CD4-positive, alpha-beta memory T cell (primary cell): ENCODE measurements at regions not wholly inside any gene's neighbourhood (a gene's known extent, or its start where the extent isn't known, plus 50 kb on each side); places are given as distances from the start of the nearest gene placed in this dataset.

Experiments
- CTCF ChIA-PET: fragments of 350-600 bp; sonication (Branson Sonifier 250); formaldehyde crosslinking; loops from one replicate; lab custom pipeline; 2021; ENCODE audit warnings: inconsistent platforms; ENCODE audit not compliant: partially characterized antibody; lab: Charles Lee
- POLR2A ChIA-PET: fragments of 350-600 bp; sonication (Branson Sonifier 250); formaldehyde crosslinking; loops from one replicate; lab custom pipeline; 2021; ENCODE audit not compliant: partially characterized antibody; lab: Charles Lee
- DNase-seq, 5 donors: peaks; one replicate each; pipeline versions ENCODE4 v3.0.0 to v3.0.0-alpha.2; 2020 to 2022; ENCODE audit warnings: mixed read lengths in 1 of 5
- H3K27ac ChIP-seq: one replicate; pipeline ENCODE4 v1.7.0; 2013; ENCODE audit warnings: low read depth, low read length
- H3K27me3 ChIP-seq: 2 replicates; pipeline ENCODE4 v1.7.0; 2013; ENCODE audit warnings: mild to moderate bottlenecking, low read length, moderate library complexity; ENCODE audit not compliant: insufficient read depth
- H3K36me3 ChIP-seq: 2 replicates; pipeline ENCODE4 v1.7.0; 2013; ENCODE audit warnings: mild to moderate bottlenecking, low read length, moderate library complexity; ENCODE audit not compliant: insufficient read depth
- H3K4me1 ChIP-seq: 2 replicates; pipeline ENCODE4 v1.7.0; 2013; ENCODE audit warnings: mild to moderate bottlenecking, low read length, moderate library complexity; ENCODE audit not compliant: insufficient read depth
- H3K4me3 ChIP-seq, 2 donors: one replicate each; pipeline ENCODE4 v1.7.0; 2013; ENCODE audit warnings: low read length in 2 of 2, mild to moderate bottlenecking in 1 of 2
- H3K9me3 ChIP-seq, 2 donors: one replicate each; pipeline ENCODE4 v1.7.0; 2013; ENCODE audit warnings: low read length in 2 of 2, control low read depth in 1 of 2; ENCODE audit not compliant: control insufficient read depth in 1 of 2
- H3K27ac Mint-ChIP-seq, 7 donors: one replicate each; pipeline ENCODE4 v1.8.0; 2020 to 2021; ENCODE audit warnings: mixed read lengths in 7 of 7, mild to moderate bottlenecking in 6 of 7, inconsistent platforms in 3 of 7, moderate library complexity in 3 of 7
- H3K27me3 Mint-ChIP-seq, 2 donors: one replicate each; pipeline ENCODE4 v1.8.0; 2020 to 2021; ENCODE audit warnings: mixed read lengths in 2 of 2
- H3K36me3 Mint-ChIP-seq, 2 donors: one replicate each; pipeline ENCODE4 v1.8.0; 2020 to 2021; ENCODE audit warnings: mixed read lengths in 2 of 2, inconsistent platforms in 1 of 2, mild to moderate bottlenecking in 1 of 2
- H3K4me1 Mint-ChIP-seq, 4 donors: one replicate each; pipeline ENCODE4 v1.8.0; 2020 to 2021; ENCODE audit warnings: mixed read lengths in 4 of 4, mild to moderate bottlenecking in 1 of 4
- H3K4me3 Mint-ChIP-seq, 8 donors: one replicate each; pipeline ENCODE4 v1.8.0; 2020 to 2021; ENCODE audit warnings: mixed read lengths in 8 of 8, mild to moderate bottlenecking in 7 of 8, moderate library complexity in 6 of 8, inconsistent platforms in 3 of 8
- H3K9me3 Mint-ChIP-seq, 8 donors: one replicate each; pipeline ENCODE4 v1.8.0; 2020 to 2021; ENCODE audit warnings: mixed read lengths in 8 of 8, mild to moderate bottlenecking in 5 of 8, inconsistent platforms in 3 of 8, moderate library complexity in 1 of 8
- intact Hi-C: fragments of 100-400 bp; cut with micrococcal nuclease; formaldehyde crosslinking; loops from one replicate; pipeline ENCODE4 v1.15.1; 2023

DNA sequence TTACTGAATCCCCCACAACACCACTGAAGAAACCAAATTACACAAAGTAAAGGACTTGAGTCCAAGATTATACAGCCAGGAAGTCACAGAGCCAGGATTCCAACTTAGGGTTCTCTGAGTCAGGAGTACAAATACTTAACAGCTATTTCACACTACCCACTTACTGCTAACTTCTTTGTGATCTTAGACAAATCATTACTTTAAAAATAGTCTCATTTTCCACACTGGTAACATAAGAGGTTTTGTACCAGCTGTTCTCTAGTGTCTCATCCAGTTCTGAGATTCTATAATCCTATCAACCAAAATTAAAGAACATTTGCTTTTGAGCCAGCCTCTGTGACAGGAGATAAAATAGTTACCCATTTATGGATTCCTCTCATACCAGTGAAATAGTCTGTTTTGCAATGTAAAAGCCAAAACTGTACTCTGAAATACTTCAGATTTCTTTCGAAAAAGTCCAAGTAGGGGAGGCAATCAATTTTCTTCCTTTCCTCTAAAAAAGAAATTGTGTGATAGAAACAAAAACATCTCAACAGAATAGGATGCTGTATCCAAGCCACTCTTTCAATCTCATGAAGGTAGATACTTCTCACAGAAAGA, 157.6 kb downstream of the LRATD1 start:
- no peak overlapping the region for H3K4me3 ChIP-seq
- POLR2A ChIA-PET, result no interaction called here
- Mint-ChIP-seq H3K36me3 (no peaks in the 10 kb centered on the region), H3K27ac (peak overlapping the region in 1 of 7 donors; percentile 5), H3K27me3 (no peaks in the 10 kb centered on the region), H3K4me3 (no peak overlapping the region), H3K9me3 (peaks cover 0 to 20% (median 13%) of the 10 kb centered on the region in 8 donors), H3K4me1 (no peaks in the 10 kb centered on the region)
- CTCF ChIA-PET, result no interaction called here
- no peak for DNase-seq
- no peaks in the 10 kb centered on the region for H3K9me3 ChIP-seq
- no peak overlapping the region for H3K27ac ChIP-seq
- H3K36me3 ChIP-seq, result no peaks in the 10 kb centered on the region
- H3K27me3 ChIP-seq, result no peaks in the 10 kb centered on the region
- no peaks in the 10 kb centered on the region for H3K4me1 ChIP-seq
- intact Hi-C loops, result no loop called here

DNA sequence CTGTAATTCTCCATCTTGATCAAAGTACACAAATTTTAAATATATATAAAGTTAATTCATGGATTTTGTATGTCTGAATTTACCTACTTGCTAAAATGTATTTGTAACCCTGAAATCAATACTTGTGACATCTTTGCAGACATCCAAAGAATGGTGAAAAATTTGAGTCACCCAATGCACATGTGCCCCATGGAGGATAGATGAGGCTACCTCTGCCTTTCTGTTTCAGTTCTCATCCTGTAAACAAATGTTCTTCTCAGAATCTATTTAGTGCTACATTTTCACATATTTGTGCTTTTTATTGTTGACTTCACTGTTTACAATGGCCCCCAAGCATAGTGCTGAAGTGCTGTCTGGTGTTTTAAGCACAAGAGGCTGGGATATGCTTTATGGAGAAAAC, 171.5 kb downstream of the LRATD1 start:
- intact Hi-C loops, result no loop called here
- no peaks in the 10 kb centered on the region for H3K27me3 Mint-ChIP-seq
- Histone ChIP-seq H3K4me1 (no peaks in the 10 kb centered on the region), H3K9me3 (no peaks in the 10 kb centered on the region), H3K4me3 (no peak overlapping the region), H3K27me3 (no peaks in the 10 kb centered on the region), H3K27ac (no peak overlapping the region), H3K36me3 (no peaks in the 10 kb centered on the region)
- ChIA-PET CTCF (no interaction called here), POLR2A (no interaction called here)
- H3K36me3 Mint-ChIP-seq, result no peaks in the 10 kb centered on the region
- no peak for DNase-seq
- no peaks in the 10 kb centered on the region for H3K4me1 Mint-ChIP-seq
- no peak overlapping the region for H3K27ac Mint-ChIP-seq
- H3K4me3 Mint-ChIP-seq, result no peak overlapping the region
- peaks cover 0 to 14% (median 6%) of the 10 kb centered on the region in 8 donors for H3K9me3 Mint-ChIP-seq

DNA sequence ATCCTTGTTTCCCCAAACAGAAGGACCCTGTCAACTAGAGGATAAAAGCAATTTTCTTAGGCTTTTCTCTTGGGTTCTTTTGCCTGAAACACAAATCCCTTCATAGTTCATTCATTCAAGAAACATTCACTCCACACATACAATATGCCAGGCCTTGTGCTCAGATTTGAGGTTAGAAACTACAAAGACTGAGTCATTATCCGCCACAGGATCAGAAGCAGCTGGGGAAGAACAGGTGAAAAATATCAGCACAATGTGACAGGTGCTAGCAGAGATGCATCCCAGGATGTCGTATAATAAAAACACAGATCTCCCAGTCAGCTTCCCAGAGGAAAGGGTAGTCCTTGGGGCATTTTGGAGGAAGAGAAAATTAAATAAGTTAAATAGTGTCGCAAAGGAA, 172.4 kb downstream of the LRATD1 start:
- no peaks in the 10 kb centered on the region for H3K36me3 Mint-ChIP-seq
- no peak overlapping the region for H3K4me3 Mint-ChIP-seq
- ChIA-PET CTCF (no interaction called here), POLR2A (no interaction called here)
- H3K27ac Mint-ChIP-seq, result no peak overlapping the region
- H3K9me3 ChIP-seq, result no peaks in the 10 kb centered on the region
- H3K4me1 Mint-ChIP-seq, result no peaks in the 10 kb centered on the region
- H3K4me1 ChIP-seq, result no peaks in the 10 kb centered on the region
- H3K27me3 ChIP-seq, result no peaks in the 10 kb centered on the region
- no peak for DNase-seq
- intact Hi-C loops, result no loop called here
- H3K27me3 Mint-ChIP-seq, result no peaks in the 10 kb centered on the region
- no peaks in the 10 kb centered on the region for H3K36me3 ChIP-seq
- H3K4me3 ChIP-seq, result no peak overlapping the region
- peaks cover 0 to 18% (median 6%) of the 10 kb centered on the region in 8 donors for H3K9me3 Mint-ChIP-seq
- H3K27ac ChIP-seq, result no peak overlapping the region

DNA sequence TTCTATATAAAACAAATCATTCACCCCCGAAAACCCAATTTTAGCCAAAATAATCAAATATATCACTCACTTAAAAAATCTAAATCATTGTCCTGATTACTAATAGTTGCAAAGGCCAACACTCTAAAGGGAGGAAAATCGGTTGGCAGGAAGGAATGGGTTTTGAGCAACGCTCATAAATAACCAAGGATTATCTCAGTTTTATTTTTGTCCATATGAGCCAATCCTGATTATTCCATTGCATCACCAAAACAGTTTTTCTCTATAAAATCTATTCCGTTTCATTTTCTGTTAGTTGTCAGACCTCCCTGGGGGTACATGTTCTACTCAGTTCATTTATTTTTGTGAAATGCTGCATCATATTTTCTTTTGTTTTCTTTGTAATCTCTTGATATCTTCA, 174.1 kb downstream of the LRATD1 start:
- H3K27ac Mint-ChIP-seq, result no peak overlapping the region
- CTCF ChIA-PET, result no interaction called here
- H3K36me3 Mint-ChIP-seq, result no peaks in the 10 kb centered on the region

DNA sequence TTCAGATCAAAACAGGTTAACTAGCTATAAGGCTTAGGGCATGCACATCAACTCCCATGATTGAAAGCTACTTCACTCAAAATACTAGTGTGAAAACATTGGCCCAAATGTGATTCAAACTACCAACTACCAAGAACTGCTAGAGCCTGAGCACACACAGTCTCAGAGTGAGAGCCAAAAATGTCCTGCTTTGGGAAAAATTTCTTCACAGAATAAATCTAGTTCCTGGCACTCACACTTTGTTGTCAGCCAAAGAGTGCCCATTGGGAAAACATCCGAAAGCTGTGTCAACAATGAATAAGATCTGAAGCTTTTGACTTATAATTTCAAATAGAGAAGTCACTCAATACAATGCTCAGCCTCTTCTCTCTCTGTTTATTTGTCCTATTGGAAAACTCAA, 182.7 kb downstream of the LRATD1 start:
- Mint-ChIP-seq H3K9me3 (peaks cover 4 to 16% (median 10%) of the 10 kb centered on the region in 8 donors), H3K27me3 (no peaks in the 10 kb centered on the region), H3K4me1 (no peaks in the 10 kb centered on the region), H3K27ac (no peak overlapping the region), H3K4me3 (no peak overlapping the region), H3K36me3 (no peaks in the 10 kb centered on the region)
- H3K4me1 ChIP-seq, result no peaks in the 10 kb centered on the region
- no peaks in the 10 kb centered on the region for H3K27me3 ChIP-seq
- no peak overlapping the region for H3K27ac ChIP-seq
- H3K36me3 ChIP-seq, result no peaks in the 10 kb centered on the region
- intact Hi-C loops, result no loop called here
- no peak overlapping the region for H3K4me3 ChIP-seq
- POLR2A ChIA-PET, result no interaction called here
- CTCF ChIA-PET, result no interaction called here
- no peak for DNase-seq
- H3K9me3 ChIP-seq, result peaks cover 0 to 4% of the 10 kb centered on the region in 2 donors

More for the DNA sequence above, 174.1 kb downstream of the LRATD1 start:
- no peak overlapping the region for H3K4me3 ChIP-seq
- DNase-seq, result no peak
- intact Hi-C loops, result no loop called here
- H3K9me3 Mint-ChIP-seq, result peaks cover 0 to 13% (median 6%) of the 10 kb centered on the region in 8 donors
- H3K4me1 ChIP-seq, result no peaks in the 10 kb centered on the region
- no peaks in the 10 kb centered on the region for H3K4me1 Mint-ChIP-seq
- no peaks in the 10 kb centered on the region for H3K36me3 ChIP-seq
- H3K27me3 Mint-ChIP-seq, result no peaks in the 10 kb centered on the region
- POLR2A ChIA-PET, result no interaction called here
- no peak overlapping the region for H3K4me3 Mint-ChIP-seq
- H3K27ac ChIP-seq, result no peak overlapping the region
- no peaks in the 10 kb centered on the region for H3K9me3 ChIP-seq
- H3K27me3 ChIP-seq, result no peaks in the 10 kb centered on the region

DNA sequence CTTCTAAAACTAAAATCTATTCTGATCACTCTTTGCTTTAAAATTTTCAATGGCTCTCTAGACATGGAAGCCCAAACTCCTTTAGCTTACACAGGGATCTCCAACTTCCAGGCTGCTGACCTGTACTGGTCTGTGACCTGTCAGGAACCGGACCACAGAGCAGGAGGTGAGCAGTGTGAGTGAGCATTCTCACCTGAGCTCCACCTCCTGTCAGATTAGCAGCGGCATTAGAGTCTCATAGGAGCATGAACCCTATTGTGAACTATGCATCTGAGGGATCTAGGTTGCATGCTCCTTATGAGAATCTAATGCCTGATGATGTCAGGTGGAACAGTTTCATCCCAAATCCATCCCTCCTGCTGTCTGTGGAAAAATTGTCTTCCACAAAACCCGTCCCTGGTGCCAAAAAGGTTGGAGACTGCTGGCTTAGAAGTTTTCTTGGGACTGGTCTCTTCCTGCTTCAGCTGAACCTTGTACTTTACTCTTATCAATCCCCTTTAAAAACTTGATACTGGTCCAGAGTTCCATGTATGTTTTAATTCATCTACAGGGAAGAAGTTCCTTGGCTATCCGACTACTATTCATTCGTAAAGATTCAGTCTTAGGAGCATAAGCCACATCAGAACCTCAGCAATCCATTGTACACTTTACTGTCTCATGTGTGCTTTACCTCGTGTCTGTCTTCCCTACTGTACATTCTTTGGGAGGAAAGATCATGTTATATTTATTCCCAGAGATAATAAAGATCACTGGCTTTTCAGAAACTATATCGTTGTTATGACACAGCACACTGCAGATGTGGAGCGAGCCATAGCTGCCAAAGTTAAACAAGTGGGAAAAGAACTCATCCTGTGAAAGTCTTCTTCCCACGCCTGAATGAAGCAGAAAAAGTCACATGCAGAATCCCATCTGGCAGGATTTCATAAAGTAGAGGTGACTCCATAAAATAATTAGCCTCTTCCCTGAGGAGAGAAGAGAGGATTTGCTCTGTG, 183.8 kb downstream of the LRATD1 start:
- Histone ChIP-seq H3K4me3 (no peak overlapping the region), H3K27me3 (no peaks in the 10 kb centered on the region), H3K36me3 (no peaks in the 10 kb centered on the region), H3K4me1 (no peaks in the 10 kb centered on the region), H3K27ac (no peak overlapping the region), H3K9me3 (peaks cover 0 to 4% of the 10 kb centered on the region in 2 donors)
- Mint-ChIP-seq H3K9me3 (peaks cover 0 to 17% (median 12%) of the 10 kb centered on the region in 8 donors), H3K36me3 (no peaks in the 10 kb centered on the region), H3K4me3 (no peak overlapping the region), H3K27me3 (no peaks in the 10 kb centered on the region), H3K27ac (peak overlapping the region in 1 of 7 donors; percentile 32), H3K4me1 (no peaks in the 10 kb centered on the region)
- intact Hi-C loops, result no loop called here
- CTCF ChIA-PET, result no interaction called here
- DNase-seq, result no peak
- POLR2A ChIA-PET, result no interaction called here

DNA sequence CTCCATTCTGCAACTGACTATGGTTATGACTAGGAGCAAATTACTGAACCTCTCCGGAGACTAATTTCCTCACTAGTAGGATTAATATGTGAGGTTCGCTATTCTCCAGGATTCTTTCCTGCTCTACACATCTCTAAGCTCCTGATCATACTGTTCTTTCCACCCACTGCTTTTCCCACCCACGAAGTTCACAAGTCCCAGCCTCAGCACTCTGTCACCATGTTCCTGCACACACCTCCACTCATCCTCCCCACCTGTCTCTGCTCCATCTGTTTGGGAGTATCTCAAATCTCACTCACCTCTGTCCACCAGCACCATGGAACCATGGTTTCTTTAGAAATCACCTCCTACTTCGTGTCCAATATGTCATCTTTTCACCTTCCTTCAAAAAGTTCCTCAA, 185.3 kb downstream of the LRATD1 start:
- Histone ChIP-seq H3K9me3 (peaks cover 0 to 4% of the 10 kb centered on the region in 2 donors), H3K27me3 (no peaks in the 10 kb centered on the region), H3K36me3 (no peaks in the 10 kb centered on the region), H3K4me1 (no peaks in the 10 kb centered on the region), H3K27ac (no peak overlapping the region), H3K4me3 (no peak overlapping the region)
- H3K27ac Mint-ChIP-seq, result no peak overlapping the region
- CTCF ChIA-PET, result no interaction called here
- H3K4me3 Mint-ChIP-seq, result no peak overlapping the region
- H3K4me1 Mint-ChIP-seq, result no peaks in the 10 kb centered on the region
- intact Hi-C loops, result no loop called here
- no peaks in the 10 kb centered on the region for H3K27me3 Mint-ChIP-seq
- POLR2A ChIA-PET, result no interaction called here
- DNase-seq, result no peak
- peaks cover 0 to 17% (median 11%) of the 10 kb centered on the region in 8 donors for H3K9me3 Mint-ChIP-seq
- no peaks in the 10 kb centered on the region for H3K36me3 Mint-ChIP-seq
